ENCODE measurements at regions not wholly inside any gene's neighbourhood (a gene's known extent, or its start where the extent isn't known, plus 50 kb on each side); places are given as distances from the start of the nearest gene placed in this dataset.
"Not testable (repeated sequence)": the region's sequence is repeated elsewhere in the genome, so short reads cannot be mapped to it uniquely, and the experiment has no call there.

GRCh38 chr7:6937746-6938145 lies 111.7 kb upstream of the CCZ1B start:
- H3K27me3 ChIP-seq (replicated peaks in 1 of 4; ENCODE audit: control insufficient read depth in 3 of 4, extremely low read depth in 1 of 4, insufficient read depth in 3 of 4, low read length in 3 of 4); H3K36me3 ChIP-seq (ENCODE audit: control insufficient read depth in 2 of 4, insufficient read depth in 4 of 4, low read length in 3 of 4); H2AFZ ChIP-seq (ENCODE audit: low read length); H3K9ac ChIP-seq (replicated peaks in 1 of 4; ENCODE audit: extremely low read depth in 1 of 4, low read depth in 3 of 4, low read length in 3 of 4); H3K79me1 ChIP-seq (ENCODE audit: low read depth, low read length); H3K79me2 ChIP-seq (ENCODE audit: control insufficient read depth in 1 of 2, insufficient read depth in 2 of 2, low read length in 2 of 2); H4K20me1 ChIP-seq (replicated peaks in 1 of 2; ENCODE audit: control insufficient read depth in 1 of 2, insufficient read depth in 2 of 2, low read length in 2 of 2); POLR2A ChIA-PET (ENCODE audit: partially characterized antibody); H2AK5ac ChIP-seq (ENCODE audit: low read depth, low read length); H3K4me2 ChIP-seq (ENCODE audit: insufficient read depth in 1 of 2, low read depth in 2 of 2, low read length in 2 of 2); H4K5ac ChIP-seq (ENCODE audit: insufficient read length, low read depth, low read length); H3K56ac ChIP-seq (replicated peaks; ENCODE audit: insufficient read length, low read depth, low read length); FAIRE-seq; H3K4me1 ChIP-seq (replicated peaks in 1 of 4; ENCODE audit: control insufficient read depth in 3 of 4, insufficient read depth in 4 of 4, low read length in 3 of 4); H3K4me3 ChIP-seq (ENCODE audit: extremely low read depth in 1 of 4, insufficient read depth in 2 of 4, low read depth in 3 of 4, low read length in 4 of 4); H2BK15ac ChIP-seq (ENCODE audit: low read length); DNase-seq (ENCODE audit: low read depth in 1 of 2, low spot score in 2 of 2); H4K8ac ChIP-seq (ENCODE audit: extremely low read depth, insufficient read depth, low read length); H2BK12ac ChIP-seq (ENCODE audit: low read depth, low read length); H3K23ac ChIP-seq (ENCODE audit: insufficient read length); H2BK20ac ChIP-seq (ENCODE audit: low read length); H3K14ac ChIP-seq (ENCODE audit: insufficient read length); H2BK120ac ChIP-seq (replicated peaks; ENCODE audit: low read depth, low read length); H3K4ac ChIP-seq (replicated peaks; ENCODE audit: insufficient read length, low read depth, low read length); H3K23me2 ChIP-seq (ENCODE audit: low read depth, low read length); H2BK5ac ChIP-seq (ENCODE audit: low read depth, low read length); H3K9me3 ChIP-seq (ENCODE audit: insufficient read depth in 2 of 2, low read depth in 1 of 2, low read length in 1 of 2); H4K91ac ChIP-seq (replicated peaks; ENCODE audit: insufficient read length, low read length); H3K18ac ChIP-seq (ENCODE audit: extremely low read depth, low read length); H3K27ac ChIP-seq (ENCODE audit: low read depth, low read length): not testable (repeated sequence)
- CTCF ChIA-PET (ENCODE audit: partially characterized antibody): interaction anchor here (1.0 kb wide), 1 partner anchor 9 kb away, joined by 3 read pairs; no protein-coding TSS in a partner anchor
- WGBS, 2 experiments (ENCODE audit: extremely low coverage in 1 of 2, insufficient coverage in 1 of 2, insufficient read length in 1 of 2, insufficient replicate concordance in 2 of 2, low coverage in 1 of 2, low lambda C conversion rate in 2 of 2, missing lambda C conversion rate in 1 of 2): 91% methylated on average over 8 of the region's 9 CpGs; no CpG with 5 or more reads in 1 of the 2 experiments
